ENCODE measurements at regions not wholly inside any gene's neighbourhood (a gene's known extent, or its start where the extent isn't known, plus 50 kb on each side); places are given as distances from the start of the nearest gene placed in this dataset.

DNA sequence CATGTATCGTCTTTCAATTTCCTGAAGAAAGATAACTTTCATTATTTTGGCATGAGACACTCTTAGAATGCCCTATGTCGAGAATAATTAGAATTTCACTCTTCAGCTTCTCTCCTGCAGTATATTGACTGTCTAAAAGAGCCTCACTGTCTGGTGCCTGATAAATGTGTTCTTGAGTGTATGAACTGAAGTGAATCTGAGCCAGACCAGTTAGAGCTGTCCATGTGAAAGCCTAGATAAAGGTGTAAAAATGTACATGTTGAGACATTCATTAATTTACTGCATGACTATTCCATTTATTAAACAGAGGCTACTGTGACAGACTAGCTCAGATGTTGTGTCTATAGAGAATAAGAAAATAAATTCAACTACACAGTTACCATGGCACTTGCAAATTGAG is 283.2 kb downstream of the PCDH18 start:
- no peak for DNase-seq
- TF ChIP-seq GATA1 (IDR thresholded peaks at IDR 0.05; ENCODE audit: low read depth, low read length), result no peak
- TF ChIP-seq POLR2A (IDR thresholded peaks at IDR 0.05; ENCODE audit: low read length), result no peak

DNA sequence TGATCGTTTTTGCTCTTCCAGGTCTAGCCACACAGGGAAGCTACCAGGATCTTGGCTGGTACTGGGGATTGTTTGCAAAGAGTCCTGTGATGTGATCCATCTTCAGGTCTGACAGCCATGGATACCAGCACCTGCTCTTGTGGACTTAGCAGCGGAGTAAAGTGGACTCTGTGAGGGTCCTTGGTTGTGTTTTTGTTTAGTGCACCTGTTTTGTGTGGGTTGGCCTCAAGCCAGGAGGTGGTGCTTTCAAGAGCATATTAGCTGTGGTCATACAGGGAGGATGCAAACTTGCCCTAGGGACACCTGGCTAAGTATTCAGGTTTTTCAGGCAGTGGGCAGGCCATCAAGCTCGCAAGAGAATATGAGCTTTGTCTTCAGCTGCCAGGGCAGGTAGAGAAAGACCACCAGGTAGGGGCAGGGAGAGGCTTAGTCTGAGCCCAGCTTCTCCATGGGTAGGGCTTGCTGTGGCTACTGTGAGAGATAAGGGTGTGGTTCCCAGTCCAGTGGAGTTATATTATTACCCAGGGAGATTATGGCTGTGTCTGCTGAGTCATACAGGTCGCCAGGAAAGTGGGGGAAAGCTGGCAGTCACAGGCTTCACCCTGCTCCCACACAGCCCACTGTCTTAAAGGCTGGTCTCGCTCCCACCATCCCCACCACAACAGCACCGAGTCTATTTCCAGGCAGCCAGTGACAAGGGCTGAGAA is 293.7 kb downstream of the PCDH18 start:
- no peak for DNase-seq
- TF ChIP-seq GATA1 (IDR thresholded peaks at IDR 0.05; ENCODE audit: low read depth, low read length) (no peak), POLR2A (IDR thresholded peaks at IDR 0.05; ENCODE audit: low read length) (no peak)

- TF ChIP-seq GATA1 (IDR thresholded peaks at IDR 0.05; ENCODE audit: low read depth, low read length), result no peak
- TF ChIP-seq POLR2A (IDR thresholded peaks at IDR 0.05; ENCODE audit: low read length), result no peak
- no peak for DNase-seq
Measured at GRCh38 chr4:137226900-137227299, 305.4 kb downstream of the PCDH18 start.

- TF ChIP-seq POLR2A (IDR thresholded peaks at IDR 0.05; ENCODE audit: low read length), result no peak
- no peak for DNase-seq
Measured at GRCh38 chr4:137226221-137226620, 306.1 kb downstream of the PCDH18 start.

DNA sequence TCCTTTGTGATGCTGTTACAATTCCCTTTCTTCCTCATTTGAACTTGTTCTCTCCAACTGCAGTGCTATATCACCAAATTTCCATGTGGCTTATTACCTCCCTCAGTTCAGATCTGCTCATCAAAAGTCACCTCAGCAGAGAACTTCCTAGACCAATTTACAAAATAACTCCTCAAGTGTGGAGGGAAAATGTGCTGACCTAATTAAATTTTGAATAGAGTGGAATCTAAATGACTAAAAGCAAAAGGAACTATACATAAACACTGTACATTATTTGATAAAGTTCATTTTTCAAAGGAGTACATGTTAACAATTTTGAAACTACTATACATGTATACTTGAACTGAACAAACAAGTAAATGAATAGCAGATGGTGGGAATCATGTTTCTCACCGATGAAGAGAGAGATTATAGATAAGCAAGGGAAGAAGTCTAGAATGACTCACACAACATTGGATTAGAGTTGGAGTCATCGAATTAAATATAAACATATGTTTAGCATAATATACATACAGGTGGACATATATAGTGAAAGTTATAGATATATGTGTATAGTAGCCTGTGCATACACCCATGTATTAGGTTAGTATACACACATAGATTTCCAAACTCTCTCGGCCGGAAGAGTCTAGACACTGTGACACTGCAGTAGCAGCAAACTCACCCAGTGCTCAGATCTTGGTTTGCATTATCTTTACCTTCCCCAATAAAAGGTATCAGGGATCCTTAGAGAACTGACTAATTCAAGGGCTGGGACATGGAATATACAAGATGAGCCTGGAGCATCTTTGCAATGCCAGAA is 318.7 kb downstream of the PCDH18 start:
- TF ChIP-seq GATA1 (IDR thresholded peaks at IDR 0.05; ENCODE audit: low read depth, low read length), result no peak
- TF ChIP-seq POLR2A (IDR thresholded peaks at IDR 0.05; ENCODE audit: low read length), result no peak
- no peak for DNase-seq

GRCh38 chr4:137212601-137213000 is 319.7 kb downstream of the PCDH18 start:
- no peak for DNase-seq
- TF ChIP-seq GATA1 (IDR thresholded peaks at IDR 0.05; ENCODE audit: low read depth, low read length) (no peak), POLR2A (IDR thresholded peaks at IDR 0.05; ENCODE audit: low read length) (no peak)

DNA sequence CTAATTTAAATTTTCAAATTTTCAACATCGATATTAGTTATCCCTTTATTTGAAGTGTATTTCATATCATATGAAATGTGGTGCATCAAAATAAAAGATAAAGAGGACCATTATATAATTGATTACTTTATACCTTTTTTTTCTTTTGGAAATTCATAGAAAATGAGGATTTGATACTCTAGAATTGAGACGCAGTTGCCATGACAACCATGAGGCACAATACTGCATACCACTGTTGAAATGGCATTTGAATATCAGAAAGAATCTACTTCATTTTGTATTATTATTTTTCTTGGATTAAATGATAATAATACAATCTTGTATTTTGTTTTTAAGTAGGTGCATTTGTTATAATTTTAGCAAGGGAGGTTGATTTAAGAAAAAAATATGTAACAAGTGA is 323.1 kb downstream of the PCDH18 start:
- no peak for DNase-seq
- TF ChIP-seq GATA1 (IDR thresholded peaks at IDR 0.05; ENCODE audit: low read depth, low read length), result no peak
- no peak for TF ChIP-seq POLR2A (IDR thresholded peaks at IDR 0.05; ENCODE audit: low read length)

DNA sequence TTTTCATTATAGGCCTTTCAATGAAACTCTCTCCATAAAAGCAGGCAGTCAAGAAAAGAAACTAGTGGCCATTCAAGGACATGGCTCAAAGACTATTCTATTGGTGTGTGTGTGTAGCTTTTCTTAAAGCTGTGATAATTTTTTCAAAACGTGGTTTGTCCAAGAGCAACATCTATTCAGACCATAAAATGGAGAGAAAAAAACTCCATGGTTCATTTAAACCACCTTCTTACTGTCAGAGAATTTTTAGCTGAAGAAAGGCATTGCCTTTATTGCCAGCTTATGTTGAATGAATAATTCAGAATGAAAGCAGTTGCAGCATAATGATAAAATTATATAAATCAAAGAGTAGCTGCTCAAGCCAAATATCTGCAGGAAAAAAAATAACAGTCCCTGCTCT is 325.5 kb downstream of the PCDH18 start:
- DNase-seq, result no peak
- TF ChIP-seq GATA1 (IDR thresholded peaks at IDR 0.05; ENCODE audit: low read depth, low read length) (no peak), POLR2A (IDR thresholded peaks at IDR 0.05; ENCODE audit: low read length) (no peak)

DNA sequence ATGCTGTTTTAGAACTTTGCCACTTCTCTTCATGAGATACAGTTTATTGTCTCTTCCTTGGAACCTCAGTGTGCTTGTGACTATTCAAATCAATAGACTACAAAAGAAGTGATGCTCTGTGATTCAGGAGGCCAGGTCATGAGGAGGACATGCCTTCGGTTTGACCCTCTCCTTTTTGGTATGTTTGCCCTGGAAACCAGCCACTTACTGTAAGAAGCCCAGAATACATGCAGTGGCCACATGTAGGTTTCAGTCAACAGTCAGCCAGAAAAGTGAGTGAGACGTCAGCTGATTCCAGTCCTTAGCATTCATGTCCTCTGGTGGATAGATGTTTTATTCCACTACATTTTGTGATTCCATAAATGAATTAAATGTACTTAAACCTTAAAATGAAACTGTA is 328.7 kb downstream of the PCDH18 start:
- DNase-seq, result no peak
- TF ChIP-seq POLR2A (IDR thresholded peaks at IDR 0.05; ENCODE audit: low read length), result no peak
- TF ChIP-seq GATA1 (IDR thresholded peaks at IDR 0.05; ENCODE audit: low read depth, low read length), result no peak

GRCh38 chr4:137200322-137200721 is 332.0 kb downstream of the PCDH18 start:
- no peak for DNase-seq
- TF ChIP-seq GATA1 (IDR thresholded peaks at IDR 0.05; ENCODE audit: low read depth, low read length), result no peak
- TF ChIP-seq POLR2A (IDR thresholded peaks at IDR 0.05; ENCODE audit: low read length), result no peak

GRCh38 chr4:137198791-137199190 is 333.5 kb downstream of the PCDH18 start:
- no peak for TF ChIP-seq POLR2A (IDR thresholded peaks at IDR 0.05; ENCODE audit: low read length)
- TF ChIP-seq GATA1 (IDR thresholded peaks at IDR 0.05; ENCODE audit: low read depth, low read length), result no peak

GRCh38 chr4:137194670-137195069 is 337.6 kb downstream of the PCDH18 start:
- TF ChIP-seq POLR2A (IDR thresholded peaks at IDR 0.05; ENCODE audit: low read length), result no peak
- TF ChIP-seq GATA1 (IDR thresholded peaks at IDR 0.05; ENCODE audit: low read depth, low read length), result no peak
- DNase-seq, result no peak

More at GRCh38 chr4:137198791-137199190, 333.5 kb downstream of the PCDH18 start:
- DNase-seq, result no peak

- DNase-seq, result no peak
- no peak for TF ChIP-seq GATA1 (IDR thresholded peaks at IDR 0.05; ENCODE audit: low read depth, low read length)
- TF ChIP-seq POLR2A (IDR thresholded peaks at IDR 0.05; ENCODE audit: low read length), result no peak
Measured at GRCh38 chr4:137193564-137193963, 338.7 kb downstream of the PCDH18 start.

- no peak for DNase-seq
- TF ChIP-seq POLR2A (IDR thresholded peaks at IDR 0.05; ENCODE audit: low read length) (no peak), GATA1 (IDR thresholded peaks at IDR 0.05; ENCODE audit: low read depth, low read length) (no peak)
Measured at GRCh38 chr4:137181293-137181899, 350.9 kb downstream of the PCDH18 start.

Data from erythroblast (primary cell).